ENCODE measurements at regions not wholly inside any gene's neighbourhood (a gene's known extent, or its start where the extent isn't known, plus 50 kb on each side); places are given as distances from the start of the nearest gene placed in this dataset.

GRCh38 chr2:82674652-82675051, 1784.4 kb downstream of the SUCLG1 start:
- TF ChIP-seq CTCF (conservative IDR thresholded peaks at IDR 0.05; ENCODE audit: low read depth, low read length) (no peak), EZH2phosphoT487 (IDR thresholded peaks at IDR 0.05; ENCODE audit: borderline replicate concordance, low read length) (no peak)
